VCaP (cell line): ENCODE measurements at regions not wholly inside any gene's neighbourhood (a gene's known extent, or its start where the extent isn't known, plus 50 kb on each side); places are given as distances from the start of the nearest gene placed in this dataset.

Source experiments
- H3K27ac ChIP-seq: fragments of 450-650 bp; 2 replicates; pipeline ENCODE4 v1.5.1; 2017
- TF ChIP-seq, protein P1 (sequence below): fragments of 450-650 bp; conservative IDR thresholded peaks from 2 replicates; pipeline ENCODE4 v1.5.1; 2017; ENCODE audit warnings: mild to moderate bottlenecking, moderate library complexity

DNA sequence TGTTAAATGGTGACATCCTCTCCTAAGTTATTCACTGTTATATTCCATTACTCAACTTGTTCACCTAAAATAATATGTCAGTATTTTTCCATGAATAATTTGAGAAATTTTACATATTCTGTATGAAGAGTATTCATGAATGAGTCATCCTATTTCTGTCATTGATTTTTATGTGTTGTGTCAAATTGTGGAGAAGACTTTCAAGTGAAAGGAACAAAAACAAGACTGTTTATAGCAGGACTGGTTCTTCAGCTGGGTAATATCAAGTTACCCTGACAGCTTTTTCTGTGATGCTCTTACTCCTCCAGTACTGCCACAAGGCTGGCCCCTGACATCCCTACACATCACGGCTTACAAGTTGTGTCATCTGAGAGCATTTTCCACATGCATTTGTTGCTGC lies 847.7 kb downstream of the NCAM2 start:
- H3K27ac ChIP-seq = no peak overlapping the region

DNA sequence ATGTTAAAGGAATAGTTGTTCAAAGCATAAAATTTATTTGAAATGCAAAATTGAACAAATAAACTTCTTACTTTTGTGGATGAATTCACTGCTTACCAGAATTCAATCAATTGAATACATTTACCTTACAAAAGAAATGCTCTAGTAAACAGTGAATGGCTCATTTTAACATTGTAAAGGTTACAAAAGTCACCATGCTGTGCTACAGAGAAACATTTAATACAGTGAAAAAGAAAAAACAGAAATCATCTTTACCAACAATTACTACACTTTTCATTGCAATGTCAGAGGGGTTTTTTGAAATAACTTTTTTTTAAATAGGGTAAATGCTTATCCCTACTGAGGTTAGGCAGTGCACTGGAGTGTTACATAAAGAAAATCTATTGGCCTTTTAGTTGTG lies 853.0 kb downstream of the NCAM2 start:
- no peak overlapping the region for H3K27ac ChIP-seq
- TF ChIP-seq, protein P1, sequence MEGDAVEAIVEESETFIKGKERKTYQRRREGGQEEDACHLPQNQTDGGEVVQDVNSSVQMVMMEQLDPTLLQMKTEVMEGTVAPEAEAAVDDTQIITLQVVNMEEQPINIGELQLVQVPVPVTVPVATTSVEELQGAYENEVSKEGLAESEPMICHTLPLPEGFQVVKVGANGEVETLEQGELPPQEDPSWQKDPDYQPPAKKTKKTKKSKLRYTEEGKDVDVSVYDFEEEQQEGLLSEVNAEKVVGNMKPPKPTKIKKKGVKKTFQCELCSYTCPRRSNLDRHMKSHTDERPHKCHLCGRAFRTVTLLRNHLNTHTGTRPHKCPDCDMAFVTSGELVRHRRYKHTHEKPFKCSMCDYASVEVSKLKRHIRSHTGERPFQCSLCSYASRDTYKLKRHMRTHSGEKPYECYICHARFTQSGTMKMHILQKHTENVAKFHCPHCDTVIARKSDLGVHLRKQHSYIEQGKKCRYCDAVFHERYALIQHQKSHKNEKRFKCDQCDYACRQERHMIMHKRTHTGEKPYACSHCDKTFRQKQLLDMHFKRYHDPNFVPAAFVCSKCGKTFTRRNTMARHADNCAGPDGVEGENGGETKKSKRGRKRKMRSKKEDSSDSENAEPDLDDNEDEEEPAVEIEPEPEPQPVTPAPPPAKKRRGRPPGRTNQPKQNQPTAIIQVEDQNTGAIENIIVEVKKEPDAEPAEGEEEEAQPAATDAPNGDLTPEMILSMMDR = no peak

More for the DNA sequence above, 847.7 kb downstream of the NCAM2 start:
- TF ChIP-seq, protein P1 = no peak

DNA sequence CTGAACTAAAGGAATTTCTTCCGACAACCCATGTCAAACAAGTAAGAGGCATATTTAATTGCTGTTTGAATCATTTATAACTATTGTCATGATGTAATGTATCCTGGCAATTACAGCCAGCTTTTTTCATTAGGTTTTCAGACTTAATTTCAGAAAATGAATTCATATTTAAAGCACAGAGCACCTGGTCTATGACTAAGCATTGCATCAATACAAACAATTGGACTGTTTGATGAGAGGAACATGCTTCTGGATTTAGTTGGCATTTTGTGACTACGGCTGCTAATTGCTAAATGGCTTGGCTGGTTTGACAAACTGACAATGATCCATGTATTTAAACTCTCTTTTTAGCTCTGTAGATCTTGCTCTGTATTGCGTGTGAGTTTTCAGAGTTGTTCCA lies 853.4 kb downstream of the NCAM2 start:
- no peak overlapping the region for H3K27ac ChIP-seq
- TF ChIP-seq, protein P1 = no peak

DNA sequence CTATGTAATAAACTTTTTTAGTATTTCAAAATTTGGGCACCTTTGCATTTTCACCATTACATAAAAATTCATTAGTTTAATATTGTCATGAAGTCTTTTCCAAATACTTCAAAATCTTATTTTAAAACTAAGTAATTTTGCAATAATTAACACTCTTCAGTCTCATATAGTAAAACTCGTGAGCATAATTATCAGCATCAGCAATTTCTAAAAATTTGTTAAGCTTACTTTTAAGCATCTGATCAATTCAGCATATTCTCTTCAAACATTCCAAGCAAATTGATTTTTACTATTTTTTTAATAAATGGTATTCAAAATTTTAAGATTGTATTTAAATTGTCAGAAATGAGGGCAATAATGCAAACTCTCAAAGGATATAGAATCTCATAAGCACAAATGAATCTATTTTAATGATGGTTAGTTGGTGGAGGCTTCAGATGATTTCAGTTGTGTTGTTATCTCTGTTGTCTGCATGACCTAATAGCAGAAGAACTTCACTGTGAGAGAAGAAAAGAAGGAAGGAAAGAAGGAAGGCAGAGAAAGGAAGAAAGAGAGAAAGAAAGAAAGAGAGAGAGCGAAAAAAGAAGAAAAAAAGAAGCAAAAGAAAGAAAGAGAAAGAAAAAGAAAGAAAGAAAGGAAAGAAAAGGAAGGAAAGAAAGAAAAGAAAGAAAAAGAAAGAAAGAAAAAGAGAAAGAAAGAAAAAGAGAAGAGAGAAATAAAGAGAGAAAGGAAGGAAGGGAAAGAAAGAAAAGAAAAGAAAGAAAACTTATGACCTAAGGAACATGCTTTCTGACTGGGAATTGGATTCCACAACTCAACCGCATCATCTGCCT lies 860.5 kb downstream of the NCAM2 start:
- TF ChIP-seq, protein P1 = no peak
- H3K27ac ChIP-seq = no peak overlapping the region

DNA sequence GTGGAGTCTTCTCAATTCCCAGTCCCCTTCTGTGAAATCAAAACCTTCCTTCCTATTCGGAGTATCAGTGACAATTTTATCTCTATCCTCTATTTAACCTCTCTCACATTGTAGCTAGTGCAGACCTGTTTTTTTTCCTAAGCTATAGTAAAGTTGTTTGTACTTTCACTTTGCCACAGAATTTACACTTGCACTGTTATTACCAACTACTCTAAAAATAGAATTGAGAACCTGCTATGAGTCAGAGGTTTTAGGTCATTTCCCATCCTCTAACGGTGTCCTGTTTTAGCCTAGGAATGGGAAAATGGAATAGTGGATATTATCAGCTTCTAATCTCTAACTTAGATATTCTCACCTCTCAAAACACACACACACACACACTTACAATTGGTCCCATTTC lies 862.7 kb downstream of the NCAM2 start:
- no peak overlapping the region for H3K27ac ChIP-seq
- TF ChIP-seq, protein P1 = no peak

DNA sequence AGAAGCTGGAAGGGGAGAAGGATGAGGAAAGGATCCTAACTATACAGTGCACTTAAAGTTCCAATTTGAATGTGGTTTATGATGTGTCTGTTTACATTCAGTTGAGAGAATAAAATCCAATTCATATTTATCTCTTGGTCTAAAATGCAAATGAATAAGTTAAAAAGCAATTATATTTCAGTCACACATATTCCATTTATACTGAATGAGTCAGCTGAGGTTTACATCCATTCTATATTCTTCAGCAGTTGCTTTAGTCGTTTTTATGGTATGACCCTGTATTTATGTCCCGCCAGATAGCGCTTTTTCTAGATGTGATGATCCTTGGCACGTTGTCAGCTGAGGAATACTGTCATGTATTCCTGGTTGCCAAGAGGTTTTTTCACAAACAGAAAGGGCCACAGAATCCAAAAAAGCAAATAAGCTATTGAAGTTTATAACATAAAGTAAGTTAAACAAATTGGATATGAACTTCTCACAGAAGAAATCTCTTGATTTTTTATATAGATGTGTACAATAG lies 866.2 kb downstream of the NCAM2 start:
- no peak overlapping the region for H3K27ac ChIP-seq
- TF ChIP-seq, protein P1 = no peak

DNA sequence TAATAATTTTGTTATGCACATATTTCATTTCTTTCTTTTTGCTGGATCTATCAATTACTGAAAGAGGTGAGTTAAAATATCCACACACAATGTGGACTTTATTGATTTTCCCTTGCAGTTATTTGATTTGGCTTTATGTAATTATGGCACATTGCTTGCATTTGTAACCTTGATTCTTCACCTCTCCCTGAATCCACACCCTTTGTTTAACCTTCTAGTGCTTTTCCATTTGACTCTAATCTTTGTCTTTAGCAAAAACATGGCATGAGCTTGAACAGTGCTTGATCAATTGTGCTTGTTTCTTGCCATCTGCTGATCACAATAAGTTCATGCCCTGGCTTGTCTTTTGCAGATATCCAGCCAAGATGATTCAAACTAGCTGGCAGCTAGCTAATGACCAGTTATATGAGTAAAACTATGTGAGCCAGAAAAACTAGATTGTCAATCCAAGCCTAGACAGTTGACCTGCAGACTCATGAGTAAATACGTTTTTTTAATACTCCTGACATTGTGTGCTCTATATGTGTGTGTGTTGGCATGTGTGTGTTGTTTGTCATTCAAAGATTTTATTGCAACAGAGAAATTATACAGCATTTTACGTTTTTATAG lies 899.2 kb downstream of the NCAM2 start:
- TF ChIP-seq, protein P1 = no peak
- peak overlapping the region; percentile 51 for H3K27ac ChIP-seq
